Muscle layer of duodenum (tissue), 2 donors: ENCODE measurements at regions not wholly inside any gene's neighbourhood (a gene's known extent, or its start where the extent isn't known, plus 50 kb on each side); places are given as distances from the start of the nearest gene placed in this dataset.
"Not testable (repeated sequence)": the region's sequence is repeated elsewhere in the genome, so short reads cannot be mapped to it uniquely, and the experiment has no call there.

ENCODE experiments used
- H3K27ac ChIP-seq: one replicate; pipeline ENCODE4 v1.7.0; 2013; ENCODE audit warnings: mild to moderate bottlenecking, low read length
- H3K27me3 ChIP-seq: one replicate; pipeline ENCODE4 v1.7.0; 2013; ENCODE audit warnings: low read depth, mild to moderate bottlenecking, control low read depth, low read length
- H3K36me3 ChIP-seq, 2 donors: one replicate each; pipeline ENCODE4 v1.7.0; 2013; ENCODE audit warnings: low read length in 2 of 2, control low read depth in 1 of 2, mild to moderate bottlenecking in 1 of 2; ENCODE audit not compliant: insufficient read depth in 2 of 2, control insufficient read depth in 1 of 2
- H3K4me1 ChIP-seq, 2 donors: one replicate each; pipeline ENCODE4 v1.7.0; 2013; ENCODE audit warnings: low read length in 2 of 2, mild to moderate bottlenecking in 2 of 2, control low read depth in 1 of 2, moderate library complexity in 1 of 2; ENCODE audit not compliant: insufficient read depth in 2 of 2, control insufficient read depth in 1 of 2
- H3K4me3 ChIP-seq, 2 donors: one replicate each; pipeline ENCODE4 v1.7.0; 2013; ENCODE audit warnings: low read length in 2 of 2, low read depth in 1 of 2, mild to moderate bottlenecking in 1 of 2
- H3K9me3 ChIP-seq, 2 donors: one replicate each; pipeline ENCODE4 v1.7.0; 2013; ENCODE audit warnings: low read length in 2 of 2, control low read depth in 1 of 2, mild to moderate bottlenecking in 1 of 2; ENCODE audit not compliant: control insufficient read depth in 1 of 2
- donor health status: healthy.

- H3K4me3 ChIP-seq, H3K36me3 ChIP-seq, H3K9me3 ChIP-seq, H3K4me1 ChIP-seq, H3K27me3 ChIP-seq, H3K27ac ChIP-seq: not testable (repeated sequence)
Measured at GRCh38 chrX:46223499-46223898, 321.7 kb downstream of the ZNF674 start.

GRCh38 chrX:46220822-46221221 lies 324.4 kb downstream of the ZNF674 start:
- Histone ChIP-seq H3K9me3 (no peaks in the 10 kb centered on the region), H3K27ac (no peak overlapping the region)

GRCh38 chrX:46218373-46218772 lies 326.8 kb downstream of the ZNF674 start:
- no peaks in the 10 kb centered on the region for H3K27me3 ChIP-seq
- H3K9me3 ChIP-seq = no peaks in the 10 kb centered on the region
- no peak overlapping the region for H3K4me3 ChIP-seq
- no peaks in the 10 kb centered on the region for H3K4me1 ChIP-seq
- no peaks in the 10 kb centered on the region for H3K36me3 ChIP-seq
- H3K27ac ChIP-seq = no peak overlapping the region

More at GRCh38 chrX:46220822-46221221, 324.4 kb downstream of the ZNF674 start:
- H3K4me1 ChIP-seq = no peaks in the 10 kb centered on the region
- no peak overlapping the region for H3K4me3 ChIP-seq
- H3K27me3 ChIP-seq = no peaks in the 10 kb centered on the region
- no peaks in the 10 kb centered on the region for H3K36me3 ChIP-seq

- Histone ChIP-seq H3K27me3 (no peaks in the 10 kb centered on the region), H3K27ac (no peak overlapping the region), H3K9me3 (no peaks in the 10 kb centered on the region), H3K4me3 (no peak overlapping the region), H3K36me3 (no peaks in the 10 kb centered on the region), H3K4me1 (no peaks in the 10 kb centered on the region)
Measured at GRCh38 chrX:46216406-46216805, 328.8 kb downstream of the ZNF674 start.

GRCh38 chrX:46211079-46211478 lies 334.1 kb downstream of the ZNF674 start:
- H3K4me1 ChIP-seq = no peaks in the 10 kb centered on the region
- H3K4me3 ChIP-seq = no peak overlapping the region
- no peak overlapping the region for H3K27ac ChIP-seq
- H3K9me3 ChIP-seq = no peaks in the 10 kb centered on the region
- H3K27me3 ChIP-seq = no peaks in the 10 kb centered on the region
- H3K36me3 ChIP-seq = no peaks in the 10 kb centered on the region

- Histone ChIP-seq H3K27ac (no peak overlapping the region), H3K36me3 (no peaks in the 10 kb centered on the region), H3K27me3 (no peaks in the 10 kb centered on the region), H3K4me3 (no peak overlapping the region), H3K9me3 (no peaks in the 10 kb centered on the region), H3K4me1 (no peaks in the 10 kb centered on the region)
Measured at GRCh38 chrX:46209768-46210167, 335.5 kb downstream of the ZNF674 start.

GRCh38 chrX:46209037-46209436 lies 336.2 kb downstream of the ZNF674 start:
- Histone ChIP-seq H3K4me1 (no peaks in the 10 kb centered on the region), H3K27me3 (no peaks in the 10 kb centered on the region), H3K9me3 (no peaks in the 10 kb centered on the region), H3K4me3 (no peak overlapping the region), H3K36me3 (no peaks in the 10 kb centered on the region), H3K27ac (no peak overlapping the region)

GRCh38 chrX:46208225-46208854 lies 336.9 kb downstream of the ZNF674 start:
- no peak overlapping the region for H3K4me3 ChIP-seq
- no peaks in the 10 kb centered on the region for H3K36me3 ChIP-seq
- no peaks in the 10 kb centered on the region for H3K4me1 ChIP-seq
- H3K9me3 ChIP-seq = no peaks in the 10 kb centered on the region
- H3K27me3 ChIP-seq = no peaks in the 10 kb centered on the region
- no peak overlapping the region for H3K27ac ChIP-seq

- Histone ChIP-seq H3K4me1 (no peaks in the 10 kb centered on the region), H3K27me3 (no peaks in the 10 kb centered on the region), H3K27ac (no peak overlapping the region), H3K4me3 (no peak overlapping the region), H3K36me3 (no peaks in the 10 kb centered on the region), H3K9me3 (no peaks in the 10 kb centered on the region)
Measured at GRCh38 chrX:46204721-46205422, 340.3 kb downstream of the ZNF674 start.

- Histone ChIP-seq H3K36me3 (no peaks in the 10 kb centered on the region), H3K9me3 (no peaks in the 10 kb centered on the region), H3K27ac (no peak overlapping the region), H3K27me3 (no peaks in the 10 kb centered on the region), H3K4me1 (no peaks in the 10 kb centered on the region), H3K4me3 (no peak overlapping the region)
Measured at GRCh38 chrX:46202733-46203514, 342.3 kb downstream of the ZNF674 start.

GRCh38 chrX:46200413-46200812 lies 344.8 kb downstream of the ZNF674 start:
- Histone ChIP-seq H3K27me3 (no peaks in the 10 kb centered on the region), H3K36me3 (no peaks in the 10 kb centered on the region), H3K9me3 (no peaks in the 10 kb centered on the region), H3K4me1 (no peaks in the 10 kb centered on the region), H3K27ac (no peak overlapping the region), H3K4me3 (no peak overlapping the region)
